ENCODE measurements at regions not wholly inside any gene's neighbourhood (a gene's known extent, or its start where the extent isn't known, plus 50 kb on each side); places are given as distances from the start of the nearest gene placed in this dataset.

DNA sequence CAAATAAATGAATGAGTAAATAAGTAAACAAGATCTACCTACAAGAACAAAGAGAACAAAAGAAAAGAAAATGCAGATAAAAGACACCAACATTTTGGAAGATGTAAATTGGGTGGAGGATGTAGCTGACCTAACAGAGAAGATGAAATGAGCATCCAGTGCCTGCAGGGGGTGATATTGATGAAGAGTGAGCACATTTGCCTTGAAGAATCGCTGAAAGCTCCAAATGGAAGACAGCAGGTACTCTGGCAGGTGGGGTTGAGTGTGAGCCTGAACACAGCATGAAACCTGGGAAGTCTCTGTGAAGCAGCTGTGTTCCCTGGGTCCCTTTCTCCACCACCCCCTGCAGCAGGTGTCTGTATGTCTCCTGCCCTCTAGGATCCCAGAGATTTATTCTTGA, 125.6 kb downstream of the NXNL2 start:
- TF ChIP-seq POLR2A (IDR thresholded peaks at IDR 0.05; ENCODE audit: low read depth, low read length) (no peak), POLR2AphosphoS5 (IDR thresholded peaks at IDR 0.05; ENCODE audit: low read depth, low read length) (no peak), TAF1 (IDR thresholded peaks at IDR 0.05; ENCODE audit: borderline replicate concordance, low read depth, low read length) (no peak)
